Thoracic aorta (tissue), 2 donors: ENCODE measurements at regions not wholly inside any gene's neighbourhood (a gene's known extent, or its start where the extent isn't known, plus 50 kb on each side); places are given as distances from the start of the nearest gene placed in this dataset.

Source experiments
- ATAC-seq: fragments of 150-250 bp; one replicate; pipeline ENCODE4 v1.8.0; 2017; ENCODE audit warnings: low read depth; ENCODE audit not compliant: insufficient number of reproducible peaks, low FRiP score
- DNase-seq: peaks from one replicate; pipeline ENCODE4 v3.0.0-alpha.2; 2020; ENCODE audit warnings: low spot score
- H3K27ac ChIP-seq, 2 donors: fragments of 200-600 bp; sonication (generic); 1 replicate in 1 of 2; 2 replicates in 1 of 2; pipeline ENCODE4 v1.5.1; 2016; ENCODE audit warnings: mild to moderate bottlenecking in 2 of 2, moderate library complexity in 2 of 2
- H3K27me3 ChIP-seq: fragments of 200-600 bp; sonication (generic); replicated peaks from 2 replicates; pipeline ENCODE4 v1.6.0; 2016; ENCODE audit warnings: mild to moderate bottlenecking; ENCODE audit not compliant: insufficient read depth
- H3K36me3 ChIP-seq: fragments of 200-600 bp; sonication (generic); one replicate; pipeline ENCODE4 v1.5.1; 2016
- H3K4me1 ChIP-seq, 2 donors: fragments of 200-600 bp; sonication (generic); 1 replicate in 1 of 2; 2 replicates in 1 of 2; pipeline versions ENCODE4 v1.5.1 to v1.6.0; 2016; ENCODE audit warnings: low read depth in 2 of 2, mild to moderate bottlenecking in 1 of 2; ENCODE audit not compliant: control insufficient read depth in 1 of 2
- H3K4me3 ChIP-seq: fragments of 200-600 bp; sonication (generic); 2 replicates; pipeline ENCODE4 v1.5.1; 2016; ENCODE audit warnings: mild to moderate bottlenecking
- H3K9me3 ChIP-seq: fragments of 200-600 bp; sonication (generic); 2 replicates; pipeline ENCODE4 v1.5.1; 2016
- CTCF ChIP-seq: fragments of 200-600 bp; sonication (generic); IDR thresholded peaks from one replicate; pipeline ENCODE4 v1.5.1; 2019; ENCODE audit warnings: antibody characterized with exemption

GRCh38 chr6:113403966-113404595 is 453.1 kb upstream of the MARCKS start:
- TF ChIP-seq CTCF, result no peak
- Histone ChIP-seq H3K36me3 (no peaks in the 10 kb centered on the region), H3K27me3 (no peaks in the 10 kb centered on the region), H3K4me3 (no peak overlapping the region), H3K4me1 (no peaks in the 10 kb centered on the region), H3K27ac (no peak overlapping the region), H3K9me3 (no peaks in the 10 kb centered on the region)
- ATAC-seq, result no peak
- DNase-seq, result no peak

- Histone ChIP-seq H3K4me3 (no peak overlapping the region), H3K36me3 (no peaks in the 10 kb centered on the region), H3K4me1 (no peaks in the 10 kb centered on the region), H3K9me3 (no peaks in the 10 kb centered on the region), H3K27ac (no peak overlapping the region), H3K27me3 (no peaks in the 10 kb centered on the region)
- no peak for ATAC-seq
- no peak for DNase-seq
- TF ChIP-seq CTCF, result no peak
Observed at GRCh38 chr6:113405326-113406047, 451.7 kb upstream of the MARCKS start.

GRCh38 chr6:113406048-113406695 is 451.0 kb upstream of the MARCKS start:
- DNase-seq (no peak), ATAC-seq (no peak)
- Histone ChIP-seq H3K36me3 (no peaks in the 10 kb centered on the region), H3K4me1 (no peaks in the 10 kb centered on the region), H3K4me3 (no peak overlapping the region), H3K27me3 (no peaks in the 10 kb centered on the region), H3K27ac (no peak overlapping the region), H3K9me3 (no peaks in the 10 kb centered on the region)
- no peak for TF ChIP-seq CTCF

GRCh38 chr6:113411011-113411410 is 446.1 kb upstream of the MARCKS start:
- Histone ChIP-seq H3K36me3 (no peaks in the 10 kb centered on the region), H3K4me1 (no peaks in the 10 kb centered on the region), H3K4me3 (no peak overlapping the region), H3K27me3 (no peaks in the 10 kb centered on the region), H3K9me3 (no peaks in the 10 kb centered on the region), H3K27ac (no peak overlapping the region)
- TF ChIP-seq CTCF, result no peak
- DNase-seq, result no peak
- ATAC-seq, result no peak

GRCh38 chr6:113412589-113413357 is 444.4 kb upstream of the MARCKS start:
- H3K27me3 ChIP-seq, result no peaks in the 10 kb centered on the region
- H3K36me3 ChIP-seq, result no peaks in the 10 kb centered on the region
- H3K9me3 ChIP-seq, result no peaks in the 10 kb centered on the region
- no peak overlapping the region for H3K4me3 ChIP-seq
- TF ChIP-seq CTCF, result no peak
- H3K4me1 ChIP-seq, result no peaks in the 10 kb centered on the region
- ATAC-seq (no peak), DNase-seq (no peak)
- no peak overlapping the region for H3K27ac ChIP-seq
